A673 (cell line): ENCODE measurements at regions not wholly inside any gene's neighbourhood (a gene's known extent, or its start where the extent isn't known, plus 50 kb on each side); places are given as distances from the start of the nearest gene placed in this dataset.

Experiments
- BruUV-seq: library from RNA; stranded (reverse); fragments of 400-500 nt; replicated peaks from 2 replicates; lab custom pipeline; 2021; lab: Mats Ljungman, UMichigan
- CTCF ChIA-PET: fragments of 300-600 bp; sonication (Branson Sonifier 250); formaldehyde crosslinking; loops from one replicate; lab custom pipeline; 2022; ENCODE audit warnings: antibody characterized with exemption; lab: Charles Lee
- POLR2A ChIA-PET: fragments of 300-600 bp; sonication (Branson Sonifier 250); formaldehyde crosslinking; loops from one replicate; lab custom pipeline; 2022; ENCODE audit warnings: antibody characterized with exemption; ENCODE audit not compliant: low non-redundant PET; lab: Charles Lee
- DNase-seq: peaks from one replicate; pipeline ENCODE4 v3.0.0-alpha.2; 2015; ENCODE audit warnings: low spot score
- H3K27ac ChIP-seq: fragments of 200-600 bp; sonication (generic); 2 replicates; pipeline ENCODE4 v1.5.1; 2016; ENCODE audit warnings: mixed run types, low read depth, mild to moderate bottlenecking, mixed read lengths, antibody characterized with exemption, low read length; ENCODE audit not compliant: poor library complexity, severe bottlenecking
- H3K27me3 ChIP-seq: fragments of 200-600 bp; sonication (generic); replicated peaks from 2 replicates; pipeline ENCODE4 v1.6.1; 2017; ENCODE audit warnings: mixed run types, low read depth, mild to moderate bottlenecking, mixed read lengths, antibody characterized with exemption, low read length; ENCODE audit not compliant: insufficient read depth, poor library complexity
- H3K36me3 ChIP-seq: fragments of 200-600 bp; sonication (generic); 2 replicates; pipeline ENCODE4 v1.6.1; 2016; ENCODE audit warnings: mixed run types, mild to moderate bottlenecking, mixed read lengths, antibody characterized with exemption, low read length; ENCODE audit not compliant: insufficient read depth, poor library complexity, severe bottlenecking
- H3K4me1 ChIP-seq: fragments of 200-600 bp; sonication (generic); 2 replicates; pipeline ENCODE4 v1.6.1; 2017; ENCODE audit warnings: mixed run types, mild to moderate bottlenecking, mixed read lengths, antibody characterized with exemption, low read length; ENCODE audit not compliant: insufficient read depth, poor library complexity, severe bottlenecking
- H3K4me3 ChIP-seq: fragments of 200-600 bp; sonication (generic); 2 replicates; pipeline ENCODE4 v1.5.1; 2016; ENCODE audit warnings: low read depth, mixed run types, mild to moderate bottlenecking, mixed read lengths, low read length; ENCODE audit not compliant: poor library complexity, severe bottlenecking
- H3K9me3 ChIP-seq: fragments of 200-600 bp; sonication (generic); 2 replicates; pipeline ENCODE4 v1.6.1; 2016; ENCODE audit warnings: mixed run types, low read depth, mild to moderate bottlenecking, mixed read lengths, antibody characterized with exemption, low read length; ENCODE audit not compliant: poor library complexity, severe bottlenecking
- EZH2 ChIP-seq: fragments of 200-600 bp; sonication (generic); IDR thresholded peaks from 2 replicates; pipeline ENCODE4 v1.6.1; 2017; ENCODE audit warnings: borderline replicate concordance, low read depth, mild to moderate bottlenecking, mixed read lengths, antibody characterized with exemption, low read length; ENCODE audit not compliant: poor library complexity, severe bottlenecking
- intact Hi-C: fragments of 100-400 bp; cut with micrococcal nuclease; formaldehyde crosslinking; loops from one replicate; pipeline ENCODE4 v1.10.0; 2022; ENCODE audit not compliant: unreplicated experiment
- TF ChIP-seq, protein P1 (sequence below): fragments of 300-800, 200-600 bp; sonication (generic); conservative IDR thresholded peaks from 2 replicates; pipeline ENCODE4 v1.5.1; 2017; ENCODE audit warnings: low read depth, mild to moderate bottlenecking, antibody characterized with exemption, low read length, moderate library complexity, mixed read lengths

- no peaks in the 10 kb centered on the region for H3K27me3 ChIP-seq
- BruUV-seq = no TSS peak
- H3K27ac ChIP-seq = no peak overlapping the region
- intact Hi-C loops = no loop called here
- no peak for DNase-seq
- CTCF ChIA-PET = no interaction called here
- no peaks in the 10 kb centered on the region for H3K4me1 ChIP-seq
- no peaks in the 10 kb centered on the region for H3K9me3 ChIP-seq
- no peak overlapping the region for H3K4me3 ChIP-seq
- TF ChIP-seq EZH2 = no peak
- TF ChIP-seq, protein P1, sequence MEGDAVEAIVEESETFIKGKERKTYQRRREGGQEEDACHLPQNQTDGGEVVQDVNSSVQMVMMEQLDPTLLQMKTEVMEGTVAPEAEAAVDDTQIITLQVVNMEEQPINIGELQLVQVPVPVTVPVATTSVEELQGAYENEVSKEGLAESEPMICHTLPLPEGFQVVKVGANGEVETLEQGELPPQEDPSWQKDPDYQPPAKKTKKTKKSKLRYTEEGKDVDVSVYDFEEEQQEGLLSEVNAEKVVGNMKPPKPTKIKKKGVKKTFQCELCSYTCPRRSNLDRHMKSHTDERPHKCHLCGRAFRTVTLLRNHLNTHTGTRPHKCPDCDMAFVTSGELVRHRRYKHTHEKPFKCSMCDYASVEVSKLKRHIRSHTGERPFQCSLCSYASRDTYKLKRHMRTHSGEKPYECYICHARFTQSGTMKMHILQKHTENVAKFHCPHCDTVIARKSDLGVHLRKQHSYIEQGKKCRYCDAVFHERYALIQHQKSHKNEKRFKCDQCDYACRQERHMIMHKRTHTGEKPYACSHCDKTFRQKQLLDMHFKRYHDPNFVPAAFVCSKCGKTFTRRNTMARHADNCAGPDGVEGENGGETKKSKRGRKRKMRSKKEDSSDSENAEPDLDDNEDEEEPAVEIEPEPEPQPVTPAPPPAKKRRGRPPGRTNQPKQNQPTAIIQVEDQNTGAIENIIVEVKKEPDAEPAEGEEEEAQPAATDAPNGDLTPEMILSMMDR = no peak
- H3K36me3 ChIP-seq = no peaks in the 10 kb centered on the region
- POLR2A ChIA-PET = no interaction called here
These were observed 434.5 kb upstream of the CDH9 start for GRCh38 chr5:27472871-27473270.

GRCh38 chr5:27472000-27472763 lies 433.8 kb upstream of the CDH9 start:
- no peak overlapping the region for H3K4me3 ChIP-seq
- CTCF ChIA-PET = no interaction called here
- peak; percentile 24 for DNase-seq

GRCh38 chr5:27466959-27467358 lies 428.6 kb upstream of the CDH9 start:
- ChIA-PET CTCF (no interaction called here), POLR2A (no interaction called here)
- no peaks in the 10 kb centered on the region for H3K36me3 ChIP-seq
- no TSS peak for BruUV-seq
- no peak overlapping the region for H3K4me3 ChIP-seq
- no peaks in the 10 kb centered on the region for H3K4me1 ChIP-seq
- DNase-seq = no peak
- peaks cover 4% of the 10 kb centered on the region for H3K9me3 ChIP-seq
- intact Hi-C loops = no loop called here
- TF ChIP-seq, protein P1 = no peak
- TF ChIP-seq EZH2 = no peak
- no peaks in the 10 kb centered on the region for H3K27me3 ChIP-seq
- no peak overlapping the region for H3K27ac ChIP-seq

More at GRCh38 chr5:27472000-27472763, 433.8 kb upstream of the CDH9 start:
- Histone ChIP-seq H3K4me1 (no peaks in the 10 kb centered on the region), H3K27me3 (no peaks in the 10 kb centered on the region), H3K9me3 (no peaks in the 10 kb centered on the region), H3K36me3 (no peaks in the 10 kb centered on the region), H3K27ac (no peak overlapping the region)
- POLR2A ChIA-PET = no interaction called here
- intact Hi-C loops = no loop called here
- no TSS peak for BruUV-seq
- no peak for TF ChIP-seq EZH2
- TF ChIP-seq, protein P1 = no peak
